Effector memory CD4-positive, alpha-beta T cell (primary cell): ENCODE measurements at regions not wholly inside any gene's neighbourhood (a gene's known extent, or its start where the extent isn't known, plus 50 kb on each side); places are given as distances from the start of the nearest gene placed in this dataset.

Experiments used
- DNase-seq, 3 donors: peaks; one replicate each; pipeline ENCODE4 v3.0.0-alpha.2; 2020
- H3K27ac ChIP-seq: 2 replicates; pipeline ENCODE4 v1.7.0; 2013; ENCODE audit warnings: mild to moderate bottlenecking, low read length, moderate library complexity; ENCODE audit not compliant: insufficient read depth, poor library complexity, severe bottlenecking
- H3K27me3 ChIP-seq: replicated peaks from 2 replicates; pipeline ENCODE4 v1.7.0; 2013; ENCODE audit warnings: mild to moderate bottlenecking, low read length; ENCODE audit not compliant: insufficient read depth, control insufficient read depth, poor library complexity, severe bottlenecking
- H3K36me3 ChIP-seq: 2 replicates; pipeline ENCODE4 v1.7.0; 2013; ENCODE audit warnings: mild to moderate bottlenecking, low read length, moderate library complexity; ENCODE audit not compliant: control insufficient read depth, insufficient read depth
- H3K4me1 ChIP-seq: 2 replicates; pipeline ENCODE4 v1.7.0; 2013; ENCODE audit warnings: low read length, mild to moderate bottlenecking; ENCODE audit not compliant: control insufficient read depth, insufficient read depth, poor library complexity, severe bottlenecking
- H3K4me3 ChIP-seq: 2 replicates; pipeline ENCODE4 v1.7.0; 2013; ENCODE audit warnings: low read length, low read depth, mild to moderate bottlenecking; ENCODE audit not compliant: insufficient read depth, poor library complexity, severe bottlenecking
- H3K9me3 ChIP-seq: 2 replicates; pipeline ENCODE4 v1.7.0; 2013; ENCODE audit warnings: mild to moderate bottlenecking, low read length, moderate library complexity; ENCODE audit not compliant: control insufficient read depth

GRCh38 chr15:62895905-62896316 lies 146.6 kb upstream of the TPM1 start:
- Histone ChIP-seq H3K27me3 (no peaks in the 10 kb centered on the region), H3K9me3 (no peaks in the 10 kb centered on the region), H3K36me3 (no peaks in the 10 kb centered on the region), H3K4me3 (no peak overlapping the region), H3K4me1 (no peaks in the 10 kb centered on the region), H3K27ac (no peak overlapping the region)
- no peak for DNase-seq

- H3K4me3 ChIP-seq, result no peak overlapping the region
- no peak overlapping the region for H3K27ac ChIP-seq
- no peaks in the 10 kb centered on the region for H3K36me3 ChIP-seq
- no peaks in the 10 kb centered on the region for H3K27me3 ChIP-seq
- DNase-seq, result no peak
- no peaks in the 10 kb centered on the region for H3K9me3 ChIP-seq
- H3K4me1 ChIP-seq, result no peaks in the 10 kb centered on the region
Observed at GRCh38 chr15:62896380-62896866, 146.1 kb upstream of the TPM1 start.

- H3K27ac ChIP-seq, result no peak overlapping the region
- H3K36me3 ChIP-seq, result no peaks in the 10 kb centered on the region
- no peaks in the 10 kb centered on the region for H3K4me1 ChIP-seq
- no peaks in the 10 kb centered on the region for H3K27me3 ChIP-seq
- H3K9me3 ChIP-seq, result no peaks in the 10 kb centered on the region
- DNase-seq, result no peak
- no peak overlapping the region for H3K4me3 ChIP-seq
Observed at GRCh38 chr15:62896969-62897486, 145.5 kb upstream of the TPM1 start.

- H3K27me3 ChIP-seq, result no peaks in the 10 kb centered on the region
- no peaks in the 10 kb centered on the region for H3K9me3 ChIP-seq
- H3K27ac ChIP-seq, result no peak overlapping the region
- no peaks in the 10 kb centered on the region for H3K4me1 ChIP-seq
- H3K36me3 ChIP-seq, result no peaks in the 10 kb centered on the region
- H3K4me3 ChIP-seq, result no peak overlapping the region
- DNase-seq, result no peak
Observed at GRCh38 chr15:62897634-62898033, 144.9 kb upstream of the TPM1 start.

- Histone ChIP-seq H3K4me1 (no peaks in the 10 kb centered on the region), H3K36me3 (no peaks in the 10 kb centered on the region), H3K4me3 (no peak overlapping the region), H3K9me3 (no peaks in the 10 kb centered on the region), H3K27ac (no peak overlapping the region), H3K27me3 (no peaks in the 10 kb centered on the region)
- DNase-seq, result no peak
Observed at GRCh38 chr15:62899090-62899493, 143.5 kb upstream of the TPM1 start.

GRCh38 chr15:62900071-62900802 lies 142.3 kb upstream of the TPM1 start:
- Histone ChIP-seq H3K4me1 (no peaks in the 10 kb centered on the region), H3K36me3 (no peaks in the 10 kb centered on the region), H3K27ac (no peak overlapping the region), H3K4me3 (no peak overlapping the region), H3K9me3 (no peaks in the 10 kb centered on the region), H3K27me3 (no peaks in the 10 kb centered on the region)
- no peak for DNase-seq

- Histone ChIP-seq H3K27ac (no peak overlapping the region), H3K36me3 (no peaks in the 10 kb centered on the region), H3K4me1 (no peaks in the 10 kb centered on the region), H3K27me3 (no peaks in the 10 kb centered on the region), H3K9me3 (no peaks in the 10 kb centered on the region), H3K4me3 (no peak overlapping the region)
- no peak for DNase-seq
Observed at GRCh38 chr15:62901087-62901486, 141.5 kb upstream of the TPM1 start.

- Histone ChIP-seq H3K4me1 (no peaks in the 10 kb centered on the region), H3K4me3 (no peak overlapping the region), H3K27ac (no peak overlapping the region)
Observed at GRCh38 chr15:62901909-62902546, 140.5 kb upstream of the TPM1 start.

GRCh38 chr15:62902821-62903220 lies 139.7 kb upstream of the TPM1 start:
- no peak overlapping the region for H3K27ac ChIP-seq
- H3K4me1 ChIP-seq, result no peaks in the 10 kb centered on the region
- H3K9me3 ChIP-seq, result no peaks in the 10 kb centered on the region
- H3K36me3 ChIP-seq, result no peaks in the 10 kb centered on the region
- no peak overlapping the region for H3K4me3 ChIP-seq
- DNase-seq, result no peak
- no peaks in the 10 kb centered on the region for H3K27me3 ChIP-seq

More at GRCh38 chr15:62901909-62902546, 140.5 kb upstream of the TPM1 start:
- H3K36me3 ChIP-seq, result no peaks in the 10 kb centered on the region
- no peaks in the 10 kb centered on the region for H3K27me3 ChIP-seq
- no peaks in the 10 kb centered on the region for H3K9me3 ChIP-seq
- no peak for DNase-seq

- Histone ChIP-seq H3K4me3 (no peak overlapping the region), H3K9me3 (no peaks in the 10 kb centered on the region), H3K4me1 (no peaks in the 10 kb centered on the region), H3K36me3 (no peaks in the 10 kb centered on the region), H3K27ac (no peak overlapping the region), H3K27me3 (no peaks in the 10 kb centered on the region)
- DNase-seq, result no peak
Observed at GRCh38 chr15:62903437-62903836, 139.1 kb upstream of the TPM1 start.
